ENCODE measurements at regions not wholly inside any gene's neighbourhood (a gene's known extent, or its start where the extent isn't known, plus 50 kb on each side); places are given as distances from the start of the nearest gene placed in this dataset.

- TF ChIP-seq, protein P1, sequence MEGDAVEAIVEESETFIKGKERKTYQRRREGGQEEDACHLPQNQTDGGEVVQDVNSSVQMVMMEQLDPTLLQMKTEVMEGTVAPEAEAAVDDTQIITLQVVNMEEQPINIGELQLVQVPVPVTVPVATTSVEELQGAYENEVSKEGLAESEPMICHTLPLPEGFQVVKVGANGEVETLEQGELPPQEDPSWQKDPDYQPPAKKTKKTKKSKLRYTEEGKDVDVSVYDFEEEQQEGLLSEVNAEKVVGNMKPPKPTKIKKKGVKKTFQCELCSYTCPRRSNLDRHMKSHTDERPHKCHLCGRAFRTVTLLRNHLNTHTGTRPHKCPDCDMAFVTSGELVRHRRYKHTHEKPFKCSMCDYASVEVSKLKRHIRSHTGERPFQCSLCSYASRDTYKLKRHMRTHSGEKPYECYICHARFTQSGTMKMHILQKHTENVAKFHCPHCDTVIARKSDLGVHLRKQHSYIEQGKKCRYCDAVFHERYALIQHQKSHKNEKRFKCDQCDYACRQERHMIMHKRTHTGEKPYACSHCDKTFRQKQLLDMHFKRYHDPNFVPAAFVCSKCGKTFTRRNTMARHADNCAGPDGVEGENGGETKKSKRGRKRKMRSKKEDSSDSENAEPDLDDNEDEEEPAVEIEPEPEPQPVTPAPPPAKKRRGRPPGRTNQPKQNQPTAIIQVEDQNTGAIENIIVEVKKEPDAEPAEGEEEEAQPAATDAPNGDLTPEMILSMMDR (IDR thresholded peaks at IDR 0.05) = no peak
- TF ChIP-seq TEAD4 (CRISPR knock-in tag; IDR thresholded peaks at IDR 0.05) = no peak
- TF ChIP-seq ZNF512 (CRISPR knock-in tag; IDR thresholded peaks at IDR 0.05; ENCODE audit: borderline replicate concordance) = no peak
- TF ChIP-seq MLX (CRISPR knock-in tag; IDR thresholded peaks at IDR 0.05) = no peak
- TF ChIP-seq, protein P2, sequence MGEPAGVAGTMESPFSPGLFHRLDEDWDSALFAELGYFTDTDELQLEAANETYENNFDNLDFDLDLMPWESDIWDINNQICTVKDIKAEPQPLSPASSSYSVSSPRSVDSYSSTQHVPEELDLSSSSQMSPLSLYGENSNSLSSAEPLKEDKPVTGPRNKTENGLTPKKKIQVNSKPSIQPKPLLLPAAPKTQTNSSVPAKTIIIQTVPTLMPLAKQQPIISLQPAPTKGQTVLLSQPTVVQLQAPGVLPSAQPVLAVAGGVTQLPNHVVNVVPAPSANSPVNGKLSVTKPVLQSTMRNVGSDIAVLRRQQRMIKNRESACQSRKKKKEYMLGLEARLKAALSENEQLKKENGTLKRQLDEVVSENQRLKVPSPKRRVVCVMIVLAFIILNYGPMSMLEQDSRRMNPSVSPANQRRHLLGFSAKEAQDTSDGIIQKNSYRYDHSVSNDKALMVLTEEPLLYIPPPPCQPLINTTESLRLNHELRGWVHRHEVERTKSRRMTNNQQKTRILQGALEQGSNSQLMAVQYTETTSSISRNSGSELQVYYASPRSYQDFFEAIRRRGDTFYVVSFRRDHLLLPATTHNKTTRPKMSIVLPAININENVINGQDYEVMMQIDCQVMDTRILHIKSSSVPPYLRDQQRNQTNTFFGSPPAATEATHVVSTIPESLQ (CRISPR knock-in tag; IDR thresholded peaks at IDR 0.05) = no peak
- TF ChIP-seq NR3C1 (CRISPR knock-in tag; conservative IDR thresholded peaks at IDR 0.05; ENCODE audit: low read depth) = no peak
- no peak for TF ChIP-seq KAT7 (CRISPR knock-in tag; IDR thresholded peaks at IDR 0.05; ENCODE audit: borderline replicate concordance)
- TF ChIP-seq ETV6 (CRISPR knock-in tag; IDR thresholded peaks at IDR 0.05) = no peak
- no peak for TF ChIP-seq JUN (CRISPR knock-in tag; IDR thresholded peaks at IDR 0.05)
- no peak for TF ChIP-seq USF2 (CRISPR knock-in tag; IDR thresholded peaks at IDR 0.05)
- no peak for TF ChIP-seq NR2C2 (CRISPR knock-in tag; IDR thresholded peaks at IDR 0.05)
- TF ChIP-seq SP1 (CRISPR knock-in tag; conservative IDR thresholded peaks at IDR 0.05) = no peak
- no peak for TF ChIP-seq PREB (CRISPR knock-in tag; IDR thresholded peaks at IDR 0.05; ENCODE audit: borderline replicate concordance)
Observed at GRCh38 chr16:65202461-65202860, 80.6 kb upstream of the CDH11 start.

All from WTC11 (cell line).